DOHH2 (cell line): ENCODE measurements at regions not wholly inside any gene's neighbourhood (a gene's known extent, or its start where the extent isn't known, plus 50 kb on each side); places are given as distances from the start of the nearest gene placed in this dataset.

Source experiments
- H3F3A ChIP-seq: fragments of 200-600 bp; sonication (generic), shearing (Covaris generic); 2 replicates; pipeline ENCODE4 v1.6.0; 2016; ENCODE audit warnings: antibody characterized with exemption, mild to moderate bottlenecking; ENCODE audit not compliant: control insufficient read depth, insufficient read depth
- H3K27ac ChIP-seq: fragments of 200-600 bp; sonication (generic); 2 replicates; pipeline ENCODE4 v1.5.1; 2014; ENCODE audit warnings: low read depth, mild to moderate bottlenecking, low read length, moderate library complexity
- H3K27me3 ChIP-seq: fragments of 200-600 bp; sonication (generic); 2 replicates; pipeline ENCODE4 v1.6.1; 2014; ENCODE audit warnings: mild to moderate bottlenecking, low read length, mixed read lengths; ENCODE audit not compliant: control insufficient read depth
- H3K36me3 ChIP-seq: fragments of 200-600 bp; sonication (generic); 2 replicates; pipeline ENCODE4 v1.6.1; 2014; ENCODE audit warnings: mild to moderate bottlenecking, low read length, moderate library complexity, mixed read lengths; ENCODE audit not compliant: control insufficient read depth
- H3K4me1 ChIP-seq: fragments of 200-600 bp; sonication (generic); 2 replicates; pipeline ENCODE4 v1.6.1; 2014; ENCODE audit warnings: mild to moderate bottlenecking, low read length, mixed read lengths; ENCODE audit not compliant: control insufficient read depth
- H3K4me2 ChIP-seq: fragments of 200-600 bp; sonication (generic); 2 replicates; pipeline ENCODE4 v1.6.0; 2014; ENCODE audit warnings: mild to moderate bottlenecking, low read length, moderate library complexity
- H3K4me3 ChIP-seq: fragments of 200-600 bp; sonication (generic); 2 replicates; pipeline ENCODE4 v1.5.1; 2014; ENCODE audit warnings: mild to moderate bottlenecking, low read length, mixed read lengths
- H3K79me2 ChIP-seq: fragments of 200-600 bp; sonication (generic); 2 replicates; pipeline ENCODE4 v1.6.1; 2014; ENCODE audit warnings: mild to moderate bottlenecking, low read length, mixed read lengths; ENCODE audit not compliant: control insufficient read depth
- H3K9me2 ChIP-seq: fragments of 200-600 bp; sonication (generic); replicated peaks from 2 replicates; pipeline ENCODE4 v1.6.1; 2014; ENCODE audit warnings: mild to moderate bottlenecking, low read length, mixed read lengths; ENCODE audit not compliant: control insufficient read depth
- H3K9me3 ChIP-seq: fragments of 200-600 bp; sonication (generic); 2 replicates; pipeline ENCODE4 v1.6.1; 2014; ENCODE audit warnings: antibody characterized with exemption, low read length, mixed read lengths; ENCODE audit not compliant: control insufficient read depth, insufficient read depth
- H4K20me1 ChIP-seq: fragments of 200-600 bp; sonication (generic); 2 replicates; pipeline ENCODE4 v1.6.0; 2014; ENCODE audit warnings: low read depth, mild to moderate bottlenecking, antibody characterized with exemption, low read length, moderate library complexity; ENCODE audit not compliant: control insufficient read depth, insufficient read depth
- EZH2phosphoT487 ChIP-seq: fragments of 200-600 bp; sonication (generic); IDR thresholded peaks from 2 replicates; pipeline ENCODE4 v1.6.1; 2017; ENCODE audit warnings: borderline replicate concordance, mild to moderate bottlenecking, antibody characterized with exemption, low read length, moderate library complexity, mixed read lengths
- TF ChIP-seq, protein P1 (sequence below): fragments of 200-600 bp; sonication (generic); IDR thresholded peaks from one replicate; pipeline ENCODE4 v1.5.1; 2014; ENCODE audit warnings: antibody characterized with exemption, mild to moderate bottlenecking, low read depth, low read length; ENCODE audit not compliant: poor library complexity, severe bottlenecking

DNA sequence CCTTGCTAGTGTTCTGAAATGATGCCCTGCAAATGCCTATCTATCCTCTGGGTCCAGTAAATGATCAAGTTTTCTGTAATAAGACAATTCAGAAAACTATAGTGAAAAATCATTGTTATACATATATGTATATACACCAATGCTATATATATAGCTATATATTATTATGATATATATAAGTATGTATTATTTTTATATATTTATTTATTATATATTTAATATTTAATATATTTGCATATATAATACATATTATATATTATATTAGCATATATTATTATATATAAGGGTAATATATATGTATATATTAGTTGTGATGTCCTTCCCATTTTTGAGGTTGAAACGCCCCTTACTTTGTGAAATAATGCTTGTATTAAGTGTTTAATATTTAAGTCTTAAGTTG, 181.4 kb upstream of the CACNA2D1 start:
- H3F3A ChIP-seq = no peaks in the 10 kb centered on the region
- no peaks in the 10 kb centered on the region for H3K4me1 ChIP-seq
- H4K20me1 ChIP-seq = no peaks in the 10 kb centered on the region
- no peak overlapping the region for H3K4me2 ChIP-seq
- no peak for TF ChIP-seq EZH2phosphoT487
- TF ChIP-seq, protein P1, sequence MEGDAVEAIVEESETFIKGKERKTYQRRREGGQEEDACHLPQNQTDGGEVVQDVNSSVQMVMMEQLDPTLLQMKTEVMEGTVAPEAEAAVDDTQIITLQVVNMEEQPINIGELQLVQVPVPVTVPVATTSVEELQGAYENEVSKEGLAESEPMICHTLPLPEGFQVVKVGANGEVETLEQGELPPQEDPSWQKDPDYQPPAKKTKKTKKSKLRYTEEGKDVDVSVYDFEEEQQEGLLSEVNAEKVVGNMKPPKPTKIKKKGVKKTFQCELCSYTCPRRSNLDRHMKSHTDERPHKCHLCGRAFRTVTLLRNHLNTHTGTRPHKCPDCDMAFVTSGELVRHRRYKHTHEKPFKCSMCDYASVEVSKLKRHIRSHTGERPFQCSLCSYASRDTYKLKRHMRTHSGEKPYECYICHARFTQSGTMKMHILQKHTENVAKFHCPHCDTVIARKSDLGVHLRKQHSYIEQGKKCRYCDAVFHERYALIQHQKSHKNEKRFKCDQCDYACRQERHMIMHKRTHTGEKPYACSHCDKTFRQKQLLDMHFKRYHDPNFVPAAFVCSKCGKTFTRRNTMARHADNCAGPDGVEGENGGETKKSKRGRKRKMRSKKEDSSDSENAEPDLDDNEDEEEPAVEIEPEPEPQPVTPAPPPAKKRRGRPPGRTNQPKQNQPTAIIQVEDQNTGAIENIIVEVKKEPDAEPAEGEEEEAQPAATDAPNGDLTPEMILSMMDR = no peak
- H3K27me3 ChIP-seq = no peaks in the 10 kb centered on the region
- H3K9me3 ChIP-seq = no peaks in the 10 kb centered on the region
- no peak overlapping the region for H3K27ac ChIP-seq
- H3K36me3 ChIP-seq = no peaks in the 10 kb centered on the region
- no peak overlapping the region for H3K4me3 ChIP-seq
- H3K9me2 ChIP-seq = no peaks in the 10 kb centered on the region
- no peaks in the 10 kb centered on the region for H3K79me2 ChIP-seq

DNA sequence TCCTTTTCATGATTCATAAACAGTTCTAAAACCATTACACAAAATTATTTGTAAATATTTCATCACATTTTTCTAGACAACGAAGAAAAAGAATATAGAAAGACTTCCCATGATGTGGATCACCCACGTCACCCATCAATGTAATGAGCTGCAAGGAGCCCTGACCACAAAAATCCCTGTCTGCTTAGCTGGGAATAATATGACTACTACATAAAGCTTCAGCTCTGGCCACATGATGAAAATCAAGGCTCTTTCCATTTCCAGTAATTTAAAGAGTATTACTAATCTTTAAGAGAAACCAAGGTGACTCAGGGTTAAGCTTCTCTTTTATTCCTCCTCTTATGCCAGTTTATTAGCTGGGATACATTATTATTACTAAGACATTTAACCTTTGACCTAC, 180.8 kb upstream of the CACNA2D1 start:
- H3K36me3 ChIP-seq = no peaks in the 10 kb centered on the region
- no peak overlapping the region for H3K4me3 ChIP-seq
- H3K79me2 ChIP-seq = no peaks in the 10 kb centered on the region
- no peak for TF ChIP-seq EZH2phosphoT487
- TF ChIP-seq, protein P1 = no peak
- no peaks in the 10 kb centered on the region for H3K27me3 ChIP-seq
- no peaks in the 10 kb centered on the region for H3K9me2 ChIP-seq
- H3K4me1 ChIP-seq = no peaks in the 10 kb centered on the region
- H4K20me1 ChIP-seq = no peaks in the 10 kb centered on the region
- no peaks in the 10 kb centered on the region for H3K9me3 ChIP-seq
- no peak overlapping the region for H3K27ac ChIP-seq
- H3K4me2 ChIP-seq = no peak overlapping the region
- H3F3A ChIP-seq = no peaks in the 10 kb centered on the region

DNA sequence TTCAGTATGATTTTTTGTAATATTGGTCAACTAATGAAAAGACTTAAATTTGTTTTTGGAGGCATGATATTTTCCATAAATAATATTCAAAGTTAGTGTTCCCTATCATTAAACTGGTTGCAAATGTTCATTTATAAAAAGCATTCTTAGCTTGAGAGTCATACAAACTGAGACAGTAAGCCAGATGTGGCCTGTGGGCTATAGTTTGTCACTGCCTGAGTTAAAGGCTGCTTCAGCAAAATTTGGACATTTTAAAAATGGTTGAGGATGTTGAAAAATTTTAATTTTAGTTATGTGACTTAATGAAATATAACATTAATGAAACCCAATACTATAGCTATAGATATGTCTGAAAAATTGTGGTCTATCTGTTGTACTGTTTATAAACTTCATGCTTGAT, 180.2 kb upstream of the CACNA2D1 start:
- Histone ChIP-seq H3K36me3 (no peaks in the 10 kb centered on the region), H3K9me3 (no peaks in the 10 kb centered on the region), H3K4me1 (no peaks in the 10 kb centered on the region), H4K20me1 (no peaks in the 10 kb centered on the region), H3K4me2 (no peak overlapping the region), H3K9me2 (no peaks in the 10 kb centered on the region), H3K4me3 (no peak overlapping the region), H3K27ac (no peak overlapping the region), H3F3A (no peaks in the 10 kb centered on the region), H3K79me2 (no peaks in the 10 kb centered on the region), H3K27me3 (no peaks in the 10 kb centered on the region)
- TF ChIP-seq, protein P1 = no peak
- no peak for TF ChIP-seq EZH2phosphoT487

DNA sequence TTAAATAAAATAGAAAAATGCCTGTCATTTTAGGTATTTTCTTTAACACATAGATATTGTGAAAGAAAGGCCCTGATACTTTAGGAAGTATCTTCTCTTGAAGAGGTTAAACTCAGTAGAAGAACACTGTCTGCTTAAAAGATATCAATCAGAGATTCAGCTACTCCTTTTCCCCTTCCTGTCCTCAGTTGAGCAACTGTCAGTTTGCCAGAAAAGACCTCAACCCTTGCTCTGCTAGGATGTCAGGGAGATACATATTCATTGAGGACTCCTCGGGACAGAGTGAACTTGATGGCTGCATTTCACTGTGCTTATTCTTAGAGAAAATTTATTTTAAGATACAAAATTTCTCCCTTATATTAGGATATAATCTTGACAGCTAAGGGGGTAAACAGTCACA, 173.6 kb upstream of the CACNA2D1 start:
- Histone ChIP-seq H3K79me2 (no peaks in the 10 kb centered on the region), H3K27ac (no peak overlapping the region), H3K9me3 (no peaks in the 10 kb centered on the region), H3K9me2 (no peaks in the 10 kb centered on the region), H3K4me1 (no peaks in the 10 kb centered on the region), H4K20me1 (no peaks in the 10 kb centered on the region), H3F3A (no peaks in the 10 kb centered on the region), H3K27me3 (no peaks in the 10 kb centered on the region), H3K36me3 (no peaks in the 10 kb centered on the region), H3K4me2 (no peak overlapping the region), H3K4me3 (no peak overlapping the region)
- TF ChIP-seq, protein P1 = no peak
- no peak for TF ChIP-seq EZH2phosphoT487
